Mucosa of descending colon (tissue), 3 donors: ENCODE measurements at regions not wholly inside any gene's neighbourhood (a gene's known extent, or its start where the extent isn't known, plus 50 kb on each side); places are given as distances from the start of the nearest gene placed in this dataset.

Source experiments
- ATAC-seq: fragments of 200-7000 bp; cut with Tn5 transposase; one replicate; pipeline ENCODE4 v1.9.1; 2020; ENCODE audit warnings: mild to moderate bottlenecking, moderate library complexity
- DNase-seq, 3 donors: peaks; one replicate each; pipeline ENCODE4 v3.0.0-alpha.2; 2020
- H3K36me3 ChIP-seq: fragments of 200-600 bp; one replicate; pipeline ENCODE4 v1.8.0; 2021; ENCODE audit warnings: low read depth, mild to moderate bottlenecking
- H3K4me1 ChIP-seq: fragments of 200-600 bp; one replicate; pipeline ENCODE4 v1.8.0; 2021; ENCODE audit warnings: low read depth, mild to moderate bottlenecking
- H3K4me3 ChIP-seq: fragments of 200-600 bp; one replicate; pipeline ENCODE4 v1.8.0; 2021; ENCODE audit warnings: mild to moderate bottlenecking
- H3K9me3 ChIP-seq: fragments of 200-600 bp; one replicate; pipeline ENCODE4 v1.8.0; 2021; ENCODE audit warnings: mild to moderate bottlenecking
- CTCF ChIP-seq: fragments of 200-600 bp; IDR thresholded peaks from one replicate; pipeline ENCODE4 v1.8.0; 2022; ENCODE audit warnings: antibody characterized with exemption, mild to moderate bottlenecking
- intact Hi-C, 2 donors: fragments of 100-400 bp; cut with DNase I in 1 of 2; cut with micrococcal nuclease in 1 of 2; formaldehyde crosslinking; loops; one replicate each; pipeline versions ENCODE4 v1.11.0 to v1.11.1; 2022; cut with DNase I, micrococcal nuclease
- donor health status: DM: no; HTN: no; CAD: no; lungs with moderate emphysema.
- donor health status: DM: no; HTN: no; CAD: no.
- donor health status: DM: no; HTN: yes; CAD: no.

DNA sequence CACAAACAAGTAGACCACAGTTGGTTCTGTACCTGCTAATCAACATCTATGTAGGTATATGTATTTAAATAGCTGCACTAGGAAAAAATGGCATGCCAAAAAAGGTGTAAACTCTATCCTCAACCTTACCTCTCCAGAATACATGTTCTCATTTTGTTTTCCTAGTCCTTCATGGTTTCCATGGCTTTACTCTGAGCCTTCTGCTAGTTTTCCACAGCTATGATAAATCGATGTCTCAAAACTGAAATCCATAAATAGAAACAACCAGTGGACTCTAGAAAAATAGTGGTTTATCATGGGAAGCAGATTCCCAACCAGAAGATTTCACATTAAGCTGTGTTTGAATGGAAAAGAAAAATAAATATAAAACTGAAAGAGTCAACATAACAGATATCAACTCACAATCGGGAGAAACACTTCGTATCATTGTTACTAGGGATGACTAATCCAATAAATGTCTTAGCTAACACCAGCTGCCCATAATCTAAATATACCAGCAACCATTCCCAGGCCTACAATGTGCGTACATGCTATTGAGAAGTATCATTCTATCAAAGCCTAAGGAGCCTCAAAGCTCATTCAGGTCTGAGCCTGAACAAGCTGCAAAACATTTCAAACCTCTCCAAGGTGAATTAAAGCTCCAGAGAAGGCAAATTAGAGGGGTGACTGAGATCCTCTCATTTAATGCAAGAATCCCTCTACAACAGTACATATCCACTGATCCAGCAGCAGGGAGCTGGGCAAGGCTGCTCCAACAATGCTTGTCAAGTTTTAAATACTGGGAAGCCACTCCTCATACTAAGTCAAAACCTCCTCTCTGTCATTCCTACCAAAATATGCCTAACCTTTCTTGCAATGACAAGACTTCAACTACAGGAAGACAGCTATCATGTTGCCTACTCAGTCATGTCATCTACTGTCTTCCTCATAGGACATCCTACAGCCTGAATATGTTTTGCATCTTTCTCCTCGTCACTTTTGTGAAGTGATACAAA lies 90.2 kb downstream of the KCTD12 start:
- intact Hi-C loops: no loop called here
- DNase-seq: no peak
- no peak for TF ChIP-seq CTCF

GRCh38 chr13:76792731-76793347 lies 93.4 kb downstream of the KCTD12 start:
- H3K36me3 ChIP-seq: no peaks in the 10 kb centered on the region
- ATAC-seq (no peak), DNase-seq (peak in 1 of 3 donors; percentile 27)
- no peak overlapping the region for H3K4me3 ChIP-seq
- H3K4me1 ChIP-seq: no peaks in the 10 kb centered on the region
- TF ChIP-seq CTCF: no peak
- intact Hi-C loops: no loop called here
- H3K9me3 ChIP-seq: no peaks in the 10 kb centered on the region

More for the DNA sequence above, 90.2 kb downstream of the KCTD12 start:
- Histone ChIP-seq H3K4me1 (no peaks in the 10 kb centered on the region), H3K36me3 (no peaks in the 10 kb centered on the region), H3K4me3 (no peak overlapping the region), H3K9me3 (no peaks in the 10 kb centered on the region)
- peak; percentile 77 for ATAC-seq

DNA sequence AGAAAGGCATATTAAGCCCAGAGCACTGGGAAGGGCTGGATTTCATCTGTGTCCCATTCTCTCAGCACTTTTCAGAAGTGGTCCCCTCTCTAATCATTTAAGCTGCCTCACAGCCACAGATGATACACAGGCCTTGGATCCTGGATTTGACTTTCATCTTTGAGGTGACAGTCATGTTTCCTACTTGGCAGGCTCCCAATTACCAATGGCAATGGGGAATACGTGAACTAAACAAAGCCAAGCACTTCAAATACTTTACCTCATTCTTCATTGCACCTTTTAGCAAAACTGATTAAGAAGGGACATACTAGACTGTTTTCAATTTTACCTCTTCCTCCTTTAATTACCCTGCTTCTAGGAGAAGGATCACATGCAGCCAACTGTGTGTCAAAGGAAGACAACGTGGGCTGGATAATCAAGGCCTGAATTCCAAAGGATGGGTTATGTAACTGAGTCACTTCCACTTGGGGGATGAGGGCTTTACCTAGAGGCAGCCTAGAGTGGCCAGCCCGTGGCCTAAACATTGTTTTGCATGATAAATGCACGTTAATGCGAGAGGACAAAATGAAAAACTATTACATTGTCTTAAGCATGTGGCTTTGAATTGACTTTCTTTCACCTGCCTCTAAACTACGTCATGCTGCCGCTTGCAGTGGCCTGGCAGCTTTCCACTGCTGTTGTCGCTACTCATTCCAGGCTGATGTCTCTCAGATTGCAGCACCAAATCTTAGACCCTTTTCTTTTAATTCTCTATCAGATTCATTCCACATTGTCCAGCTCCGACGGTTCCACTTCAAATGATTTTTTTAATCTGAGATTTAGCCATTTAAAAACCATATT lies 95.0 kb downstream of the KCTD12 start:
- TF ChIP-seq CTCF: no peak

DNA sequence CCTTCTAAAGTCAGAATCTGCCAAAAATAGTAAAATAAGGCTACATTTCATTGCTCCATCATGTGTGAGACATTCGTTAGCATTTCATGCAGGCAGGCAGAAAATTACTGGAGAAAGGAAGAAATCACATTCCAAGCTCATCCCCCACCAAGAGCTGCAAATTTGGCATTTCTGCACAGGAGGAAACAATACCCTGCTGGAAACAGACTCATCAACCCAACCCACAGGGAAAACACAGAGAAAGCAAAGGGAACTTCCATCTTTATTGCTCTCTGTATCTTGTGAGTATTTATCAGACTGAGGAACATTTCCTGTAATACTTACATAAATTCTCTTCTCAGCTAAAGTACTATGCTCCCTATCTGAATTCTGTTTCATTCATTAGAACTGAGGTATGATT lies 95.7 kb downstream of the KCTD12 start:
- ATAC-seq (peak; percentile 20), DNase-seq (no peak)
- Histone ChIP-seq H3K4me3 (no peak overlapping the region), H3K36me3 (no peaks in the 10 kb centered on the region), H3K9me3 (no peaks in the 10 kb centered on the region), H3K4me1 (no peaks in the 10 kb centered on the region)
- no peak for TF ChIP-seq CTCF
- intact Hi-C loops: no loop called here

More for the DNA sequence above, 95.0 kb downstream of the KCTD12 start:
- ATAC-seq (no peak), DNase-seq (no peak)
- H3K9me3 ChIP-seq: no peaks in the 10 kb centered on the region
- H3K4me3 ChIP-seq: no peak overlapping the region
- H3K36me3 ChIP-seq: no peaks in the 10 kb centered on the region
- H3K4me1 ChIP-seq: no peaks in the 10 kb centered on the region
- intact Hi-C loops: no loop called here

DNA sequence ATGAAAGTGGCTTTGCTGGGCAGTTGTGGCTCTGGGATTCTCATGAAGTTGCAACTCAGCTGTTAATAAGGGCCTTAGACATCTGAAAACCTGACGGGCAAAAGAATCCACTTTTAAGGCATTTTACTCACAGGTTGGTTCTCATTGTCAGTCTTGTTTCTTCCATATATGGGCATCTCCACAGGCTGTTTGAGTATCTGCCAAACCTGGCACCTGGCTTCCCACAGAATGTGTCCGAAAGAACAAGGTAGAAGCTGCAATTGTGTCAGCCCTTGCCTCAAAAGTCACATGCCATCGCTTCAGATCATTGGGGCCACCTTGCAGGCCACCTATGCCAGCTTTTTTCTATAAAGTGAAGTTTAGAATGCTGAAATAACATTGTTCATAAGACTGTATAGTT lies 102.4 kb downstream of the KCTD12 start:
- no peak for DNase-seq
- no peak for TF ChIP-seq CTCF
- Histone ChIP-seq H3K9me3 (no peaks in the 10 kb centered on the region), H3K4me1 (no peaks in the 10 kb centered on the region), H3K36me3 (no peaks in the 10 kb centered on the region), H3K4me3 (no peak overlapping the region)
- intact Hi-C loops: no loop called here
- no peak for ATAC-seq
